Stomach (tissue), 8 donors: ENCODE measurements at regions not wholly inside any gene's neighbourhood (a gene's known extent, or its start where the extent isn't known, plus 50 kb on each side); places are given as distances from the start of the nearest gene placed in this dataset.

ENCODE experiments used
- DNase-seq, 2 donors: peaks; one replicate each; pipeline versions ENCODE4 v3.0.0 to v3.0.0-alpha.2; 2013 to 2019
- H3K27ac ChIP-seq, 5 donors: fragments of 200-600 bp in 4 of 5; sonication (generic) in 4 of 5; one replicate each; pipeline ENCODE4 v1.5.1; 2013 to 2019; ENCODE audit warnings: mild to moderate bottlenecking in 1 of 5, moderate library complexity in 1 of 5
- H3K27me3 ChIP-seq, 3 donors: fragments of 200-600 bp; sonication (generic); one replicate each; pipeline ENCODE4 v1.5.1; 2017 to 2019; ENCODE audit warnings: mixed run types in 1 of 3
- H3K36me3 ChIP-seq, 4 donors: fragments of 200-600 bp; sonication (generic); 1 replicate in 3 of 4; 2 replicates in 1 of 4; pipeline ENCODE4 v1.5.1; 2016 to 2019
- H3K4me1 ChIP-seq, 4 donors: fragments of 200-600 bp; sonication (generic); one replicate each; pipeline ENCODE4 v1.5.1; 2016 to 2019
- H3K4me3 ChIP-seq, 4 donors: fragments of 200-600 bp; sonication (generic) in 3 of 4; one replicate each; pipeline ENCODE4 v1.5.1; 2016 to 2019; ENCODE audit warnings: mild to moderate bottlenecking in 1 of 4
- H3K9me3 ChIP-seq, 4 donors: fragments of 200-600 bp; sonication (generic); one replicate each; pipeline ENCODE4 v1.5.1; 2016 to 2019
- CTCF ChIP-seq, 7 experiments: fragments of 450-650 bp in 4 of 7; fragments of 200-600 bp in 3 of 7; sonication (generic) in 3 of 7; IDR thresholded peaks; one replicate each; pipeline ENCODE4 v1.5.1; 2016 to 2019; ENCODE audit warnings: antibody characterized with exemption in 7 of 7, control low read depth in 2 of 7, mild to moderate bottlenecking in 1 of 7
- POLR2A ChIP-seq, 4 donors: fragments of 450-650 bp; IDR thresholded peaks; one replicate each; pipeline ENCODE4 v1.6.1; 2016; ENCODE audit warnings: antibody characterized with exemption in 4 of 4, control low read depth in 2 of 4, mild to moderate bottlenecking in 1 of 4, moderate library complexity in 1 of 4
- WGBS, 5 donors: extraction: QIAGEN DNeasy Blood & Tissue Kit in 3 of 5; methylation state at CpG; one replicate each; pipeline versions ENCODE4 v1.1.5 to v1.1.7; 2013 to 2018; 5-methylcytosine and 5-hydroxymethylcytosine counted together
- intact Hi-C: fragments of 100-400 bp; cut with DNase I; formaldehyde crosslinking; loops from one replicate; pipeline ENCODE4 v1.15.1; 2023; ENCODE audit warnings: low total_unique reads
- donor health status: healthy with polysubstance abuse.
- donor health status: Bipolar disorder and iron deficiency.
- donor health status: healthy.

- Histone ChIP-seq H3K36me3 (no peaks in the 10 kb centered on the region), H3K27ac (no peak overlapping the region), H3K27me3 (peaks cover 0 to 82% (median 30%) of the 10 kb centered on the region in 3 donors), H3K9me3 (peaks cover 0 to 15% (median 9%) of the 10 kb centered on the region in 4 donors), H3K4me1 (peaks cover 0 to 7% (median 3%) of the 10 kb centered on the region in 4 donors), H3K4me3 (no peak overlapping the region)
- DNase-seq: no peak
- TF ChIP-seq CTCF (IDR thresholded peaks at IDR 0.05): no peak
- TF ChIP-seq POLR2A (IDR thresholded peaks at IDR 0.05): no peak
- WGBS, 5 donors: 78 to 87% (median 84%) methylated on average over 18 to 21 of the region's 21 CpGs
- intact Hi-C loops: no loop called here
Observed at GRCh38 chr17:36885771-36886377, 51.4 kb upstream of the LHX1 start.
